ENCODE measurements at regions not wholly inside any gene's neighbourhood (a gene's known extent, or its start where the extent isn't known, plus 50 kb on each side); places are given as distances from the start of the nearest gene placed in this dataset.

DNA sequence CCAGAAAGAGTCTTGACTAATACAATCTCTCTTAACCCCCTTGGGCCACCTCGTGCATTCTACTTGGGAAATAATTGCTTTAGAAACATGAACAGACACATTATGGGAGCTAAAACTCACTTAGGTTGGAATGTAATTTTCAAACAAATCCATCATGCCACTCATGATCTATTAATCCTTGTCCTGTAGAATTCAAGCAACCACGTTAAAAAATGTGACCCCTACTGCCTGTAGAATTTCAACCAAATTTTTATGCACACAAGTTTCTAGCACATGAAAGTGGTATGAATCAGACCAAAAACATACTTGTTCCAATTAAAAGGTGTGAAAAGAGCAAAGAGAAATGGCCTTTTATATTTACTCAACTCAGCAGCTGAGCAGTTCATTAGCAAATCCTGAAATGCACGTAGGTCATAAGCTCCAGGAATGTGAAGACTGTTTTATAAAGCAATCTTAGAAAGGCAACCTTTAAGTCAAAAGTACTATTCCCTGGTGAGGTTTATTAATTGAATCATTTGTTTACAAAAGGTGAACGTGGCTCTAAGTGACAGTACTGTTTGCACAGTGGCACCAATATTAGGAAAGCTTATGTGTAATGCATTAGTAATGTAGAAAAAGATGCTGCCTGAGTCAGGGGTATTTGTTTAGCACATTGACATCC, 459.4 kb upstream of the UBE2E3 start:
- no peak for DNase-seq

DNA sequence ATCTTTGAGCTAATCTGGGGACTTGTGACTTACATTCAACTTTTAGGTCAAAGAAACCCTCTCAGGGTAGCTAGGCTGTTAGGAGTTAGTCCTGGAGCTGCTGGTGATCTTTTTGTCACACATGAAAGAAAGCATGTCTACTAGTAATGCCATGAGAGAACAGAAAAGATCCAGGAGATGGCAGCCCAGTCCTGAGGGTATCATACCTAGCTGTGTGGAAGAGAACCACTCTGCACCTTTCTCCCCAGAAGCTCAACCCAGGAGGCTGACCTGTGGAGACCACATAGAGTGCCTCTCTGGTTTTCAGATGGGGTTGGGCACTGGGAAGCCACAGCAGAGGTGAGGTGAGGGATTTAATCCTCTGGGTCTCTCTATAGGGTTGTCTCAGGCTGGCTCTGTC, 460.2 kb upstream of the UBE2E3 start:
- no peak for DNase-seq

DNA sequence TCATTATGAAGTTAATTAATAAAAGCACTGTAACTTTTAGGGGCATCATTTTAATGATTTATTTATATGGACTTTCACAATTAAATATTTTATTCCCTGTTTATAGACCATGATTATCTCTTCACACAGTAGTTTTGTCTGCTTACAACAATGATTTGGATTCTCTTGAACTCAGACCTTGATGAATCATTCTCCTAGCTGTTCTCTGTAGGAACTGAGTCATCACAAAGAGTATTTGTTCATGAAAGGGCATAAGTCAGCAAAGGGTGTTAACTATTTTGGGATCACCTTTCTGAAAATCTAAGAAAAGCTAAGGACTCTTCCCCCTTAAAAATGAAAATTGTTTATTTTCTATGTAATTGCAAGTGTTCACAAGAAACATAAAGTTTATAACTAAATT, 461.1 kb upstream of the UBE2E3 start:
- DNase-seq, result no peak

DNA sequence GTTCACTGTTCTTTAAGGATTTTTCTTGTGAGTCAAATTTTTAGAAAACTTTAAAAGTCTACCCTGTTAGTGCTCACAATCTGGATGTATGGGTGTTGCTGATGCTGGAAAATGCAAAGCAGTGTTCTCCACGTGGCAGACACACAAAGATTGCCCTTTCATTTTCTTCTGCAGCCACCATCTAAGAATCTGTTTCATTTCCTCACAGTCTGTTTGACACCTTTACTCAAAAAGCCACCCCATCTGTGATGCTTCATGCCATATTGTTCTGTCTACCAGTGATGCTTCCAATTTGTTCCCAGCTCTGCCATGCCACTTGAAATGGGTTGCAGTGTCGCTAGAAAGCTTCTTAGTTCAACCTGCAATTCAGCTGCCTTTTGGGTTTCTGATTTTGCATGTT, 464.2 kb upstream of the UBE2E3 start:
- DNase-seq, result no peak

DNA sequence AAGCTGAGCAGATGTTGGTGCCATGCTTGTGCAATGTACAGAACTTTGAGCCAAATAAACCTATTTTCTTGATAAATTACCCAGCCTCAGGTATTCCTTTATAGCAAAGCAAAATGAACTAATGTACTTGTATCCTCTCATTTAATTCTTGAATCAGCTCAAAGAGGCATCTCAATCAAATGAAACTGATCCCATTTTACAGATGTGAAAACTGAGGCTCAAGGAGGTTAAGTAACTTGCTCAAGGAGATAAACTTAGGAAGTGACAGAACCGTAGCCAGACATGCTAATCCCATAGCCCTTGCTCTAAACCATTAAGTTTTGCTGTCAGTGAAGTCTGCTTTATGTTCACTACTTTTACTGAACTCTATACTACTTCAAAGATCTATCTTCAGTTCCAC, 467.0 kb upstream of the UBE2E3 start:
- DNase-seq, result no peak

DNA sequence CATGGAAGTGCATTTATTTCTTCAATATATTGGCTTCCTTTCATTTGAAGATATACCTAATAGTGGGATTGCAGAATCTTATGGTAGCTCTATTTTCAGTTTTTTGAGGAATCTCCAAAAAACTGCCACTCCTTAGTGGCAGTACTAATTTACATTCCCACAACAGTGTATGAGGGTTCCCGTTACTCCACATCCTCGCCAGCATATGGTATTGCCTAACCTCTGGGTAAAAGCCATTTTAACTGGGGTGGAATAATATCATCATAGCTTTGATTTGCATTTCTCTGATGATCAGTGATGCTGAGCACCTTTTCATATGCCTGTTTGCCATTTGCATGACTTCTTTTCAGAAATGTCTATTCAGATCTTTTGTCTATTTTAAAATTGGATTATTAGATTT, 471.9 kb upstream of the UBE2E3 start:
- DNase-seq, result no peak

DNA sequence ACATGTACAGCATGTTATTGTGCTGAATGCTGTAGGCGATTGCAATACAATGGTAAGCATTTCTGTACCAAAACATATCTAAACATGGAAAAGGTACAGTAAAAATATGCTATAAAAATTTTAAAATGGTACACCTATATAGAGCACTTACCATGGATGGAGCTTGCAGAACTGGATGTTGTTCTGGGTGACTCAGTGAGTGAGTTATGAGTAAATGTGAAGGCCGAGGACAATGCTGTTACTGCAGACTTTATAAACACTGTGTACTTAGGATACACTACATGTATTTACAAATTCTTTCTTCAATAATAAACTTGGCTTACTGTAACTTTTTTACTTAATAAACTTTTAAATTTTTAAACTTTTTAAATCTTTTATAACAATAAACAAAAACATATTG, 473.4 kb upstream of the UBE2E3 start:
- DNase-seq, result no peak

DNA sequence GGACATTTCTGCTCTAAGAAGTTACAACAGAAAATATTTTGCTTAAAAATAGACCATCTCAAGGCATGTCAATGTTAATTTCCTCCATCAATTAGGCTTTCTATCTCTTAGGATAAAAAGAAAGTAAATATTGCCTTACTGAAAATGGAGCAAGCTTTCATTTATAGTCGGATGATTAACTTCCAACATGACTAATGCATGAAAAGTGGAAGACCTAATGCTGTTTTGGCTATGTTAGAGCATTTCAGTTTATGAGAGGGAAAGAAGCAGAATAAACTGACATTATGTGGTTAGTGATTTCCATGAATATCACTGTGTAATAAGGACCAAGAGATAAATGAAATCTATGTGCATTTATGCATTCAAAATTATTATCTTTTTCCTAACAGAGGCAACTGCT, 475.2 kb upstream of the UBE2E3 start:
- DNase-seq, result no peak

DNA sequence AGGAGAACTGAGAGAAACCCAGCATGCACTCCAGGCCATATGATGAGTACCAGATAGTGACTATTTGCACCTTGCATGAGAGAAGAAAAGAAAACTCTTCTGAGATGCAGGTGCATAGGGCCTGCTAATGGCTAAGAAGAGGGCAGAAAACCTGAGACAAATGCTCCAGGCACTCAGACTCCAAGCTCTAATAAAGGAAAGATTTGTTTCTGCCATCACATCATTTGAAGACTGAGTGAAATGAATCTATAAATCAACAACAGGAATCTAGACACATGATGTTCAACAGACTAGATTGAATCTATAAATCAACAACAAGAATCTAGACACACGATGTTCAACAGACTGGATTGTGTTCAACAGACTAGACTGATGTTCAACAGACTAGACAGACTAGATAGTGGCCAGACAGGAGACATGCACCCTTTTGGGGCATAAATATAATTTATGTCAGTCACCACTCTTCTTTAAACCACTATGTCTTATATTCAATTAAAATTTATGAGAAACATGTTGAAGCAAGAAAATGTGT, 482.7 kb upstream of the UBE2E3 start:
- DNase-seq, result no peak

DNA sequence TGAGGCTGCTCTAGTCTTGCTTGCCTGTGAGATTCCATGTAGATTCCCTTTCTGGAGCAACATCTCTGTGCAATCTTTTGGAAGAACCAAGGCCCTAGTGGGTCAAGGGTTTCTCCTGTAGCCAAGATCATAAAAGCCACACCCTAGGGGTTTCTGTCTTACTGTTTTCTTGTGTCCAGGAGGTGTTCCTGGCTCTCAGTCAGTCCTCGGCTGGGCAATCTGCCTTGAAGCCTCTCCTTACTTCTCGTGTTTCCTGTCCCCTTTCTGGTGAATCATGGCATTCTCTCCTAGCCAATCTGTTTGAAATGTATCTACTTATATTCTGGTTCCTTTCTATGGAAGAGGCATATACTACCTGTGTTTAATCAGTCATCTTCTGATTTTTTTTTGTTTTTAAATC, 484.8 kb upstream of the UBE2E3 start:
- no peak for DNase-seq

DNA sequence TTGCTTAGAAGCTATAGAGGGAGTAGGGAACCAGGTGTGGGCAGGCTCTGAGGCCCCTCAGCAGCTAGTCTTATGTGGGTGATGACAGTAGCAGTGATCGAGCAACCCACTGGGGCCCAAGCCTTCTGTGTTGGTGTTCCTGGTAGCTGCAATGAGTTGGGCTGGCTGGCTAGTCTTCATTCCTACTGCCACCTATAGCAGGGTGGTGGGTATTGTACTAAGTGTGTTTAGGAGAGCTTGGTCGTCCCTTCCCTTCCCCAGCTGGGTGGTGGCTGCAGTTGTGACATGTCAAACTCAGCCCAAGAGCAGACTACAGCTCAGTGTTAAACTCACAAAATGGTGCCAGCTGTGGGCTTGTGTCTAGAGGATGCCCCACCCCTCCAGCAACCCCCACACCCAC, 486.1 kb upstream of the UBE2E3 start:
- DNase-seq, result no peak

DNA sequence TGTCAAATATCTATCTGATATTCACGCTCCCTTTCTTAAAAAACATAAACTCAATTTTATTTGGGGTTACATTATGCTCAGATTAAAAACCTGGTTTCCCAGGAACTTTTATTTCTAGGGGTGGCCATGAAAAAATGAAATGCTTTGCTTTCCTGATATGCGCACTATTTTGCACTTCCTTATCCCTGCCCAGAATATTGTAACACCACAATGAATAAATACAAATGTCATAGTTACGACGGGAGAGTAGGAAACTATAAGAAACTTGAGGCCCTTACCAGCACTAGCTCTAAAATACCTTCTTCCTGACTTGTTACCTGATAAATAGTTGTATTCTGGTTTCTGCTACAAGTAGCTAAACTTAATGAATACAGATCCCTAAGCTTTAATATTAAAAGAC, 475.6 kb upstream of the CWC22 start:
- DNase-seq, result no peak

DNA sequence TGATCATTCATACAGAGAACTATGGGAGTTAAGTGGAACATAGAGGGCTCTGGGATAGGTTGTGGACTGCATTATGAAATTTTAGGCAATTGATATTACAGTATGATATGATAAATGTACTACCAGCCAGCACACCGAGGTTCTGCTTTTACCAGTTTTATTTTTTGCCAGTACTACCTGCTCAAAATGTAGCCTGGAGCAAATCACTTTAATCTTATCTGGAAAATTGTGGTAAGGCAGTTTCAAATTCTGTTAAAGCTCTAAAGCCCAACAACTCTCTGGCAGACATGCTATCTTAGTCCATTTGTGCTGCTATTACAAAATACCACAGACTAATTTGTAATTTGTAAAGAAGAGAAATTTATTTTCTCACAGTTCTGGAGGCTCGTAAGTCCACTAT, 474.9 kb upstream of the CWC22 start:
- DNase-seq, result no peak

DNA sequence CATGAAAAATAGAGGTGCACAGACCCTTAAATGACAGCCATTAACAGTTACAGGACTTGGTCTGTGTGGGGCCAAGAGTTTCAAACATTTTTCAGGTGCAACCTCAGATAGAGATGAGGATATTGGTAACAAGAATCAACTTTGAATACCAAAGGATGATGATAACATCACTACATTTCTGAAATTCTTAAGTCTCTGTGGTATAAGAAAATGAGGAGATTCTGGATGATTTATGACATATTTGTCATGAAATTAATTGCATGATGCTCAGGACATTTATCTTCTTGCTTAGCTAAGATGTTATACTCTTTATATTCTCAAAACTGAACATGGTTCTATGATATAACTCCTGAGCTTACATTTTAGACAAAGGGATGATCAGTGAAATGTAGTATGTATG, 471.8 kb upstream of the CWC22 start:
- no peak for DNase-seq

DNA sequence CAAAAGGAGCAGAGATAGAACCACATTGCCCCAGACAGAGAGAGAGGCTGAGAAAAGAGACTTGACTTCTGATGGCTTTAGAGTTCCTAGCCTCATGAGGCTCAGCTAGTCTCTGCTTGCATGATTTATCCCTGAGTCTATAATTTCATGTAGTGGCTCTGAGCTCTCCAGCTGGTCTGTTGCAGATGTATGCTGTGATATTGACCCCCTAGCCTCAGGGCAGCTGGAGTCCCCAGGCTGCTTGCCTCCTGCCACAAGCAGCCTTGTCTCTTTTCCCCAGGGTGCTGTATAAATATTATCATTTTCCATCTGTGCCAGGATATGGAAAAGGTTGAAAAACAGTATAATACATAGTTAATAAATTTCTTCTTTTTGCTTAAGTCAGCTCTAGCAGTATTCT, 467.6 kb upstream of the CWC22 start:
- no peak for DNase-seq

DNA sequence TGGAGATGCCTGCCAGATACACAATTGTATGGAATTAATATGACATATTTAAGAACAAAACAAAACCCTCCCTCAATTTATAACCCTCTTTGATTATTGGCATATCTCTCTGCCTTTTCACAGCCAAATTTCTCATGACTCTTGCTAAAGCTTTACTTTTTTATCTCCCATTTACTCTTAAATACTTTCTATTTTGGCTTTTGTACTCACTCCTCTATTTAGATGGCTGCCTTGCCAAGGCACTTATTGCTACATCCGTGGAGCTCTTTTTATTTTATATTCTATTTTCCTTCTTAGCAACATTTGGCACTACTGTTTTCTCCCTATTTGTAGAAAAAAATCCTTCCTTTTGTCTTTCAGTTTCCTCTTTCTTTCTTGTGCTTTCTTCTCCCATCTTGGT, 466.4 kb upstream of the CWC22 start:
- DNase-seq, result no peak

DNA sequence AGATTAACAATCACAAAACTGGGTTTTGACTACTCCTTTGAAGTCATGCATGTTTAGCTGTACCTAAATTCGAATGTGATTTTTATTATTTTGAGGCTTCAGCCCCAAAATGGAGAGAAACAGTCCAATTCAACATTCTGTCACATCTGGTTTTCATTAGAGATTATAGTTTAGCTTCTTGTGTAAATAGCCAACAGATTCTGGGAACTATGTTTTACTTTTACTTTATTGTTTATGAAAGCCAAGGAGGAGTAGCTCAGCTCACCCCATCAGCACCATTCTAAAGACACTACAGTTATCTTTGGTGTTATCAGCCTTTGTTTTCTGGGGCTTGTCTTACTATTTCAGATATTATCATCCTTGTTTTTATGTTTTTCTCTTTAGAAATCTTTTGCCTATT, 465.0 kb upstream of the CWC22 start:
- DNase-seq, result no peak

DNA sequence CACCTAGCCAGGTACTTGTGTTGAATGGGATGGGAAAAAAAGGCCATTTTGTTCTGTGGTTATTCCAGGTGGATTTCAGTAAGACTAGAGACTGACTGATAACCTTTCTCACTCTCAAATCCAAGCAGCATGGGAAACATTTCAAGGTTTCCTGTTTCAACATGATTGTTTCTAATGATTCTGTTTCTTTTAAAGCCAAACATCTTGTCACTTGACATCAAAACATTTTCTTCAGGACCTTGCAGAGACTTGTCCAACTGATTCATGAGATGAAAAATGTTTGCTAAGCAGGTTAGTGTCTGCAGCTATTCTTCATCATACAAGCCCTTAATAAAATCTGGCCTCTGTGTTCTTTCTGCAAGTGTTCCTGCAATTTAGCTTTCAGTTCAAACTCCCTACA, 456.5 kb upstream of the CWC22 start:
- DNase-seq, result no peak

DNA sequence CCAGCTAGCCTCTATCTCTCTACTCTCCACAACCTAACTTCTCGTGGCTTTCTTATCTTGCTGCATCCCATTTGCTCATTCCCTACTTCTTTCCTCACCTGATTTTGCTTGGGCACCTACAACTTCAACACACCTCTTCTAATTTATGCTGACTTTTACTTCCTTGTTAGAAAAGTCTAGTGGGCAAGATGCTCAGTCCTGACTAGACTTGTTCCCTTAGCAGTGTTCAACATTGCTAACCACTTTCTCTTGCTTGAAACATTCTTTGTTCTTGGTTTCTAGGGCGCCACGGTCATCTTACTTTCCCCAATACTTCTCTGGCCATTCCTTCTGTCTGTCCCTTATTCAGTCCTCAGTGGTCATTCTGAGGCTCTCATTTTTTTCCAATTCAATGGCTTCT, 454.7 kb upstream of the CWC22 start:
- no peak for DNase-seq

DNA sequence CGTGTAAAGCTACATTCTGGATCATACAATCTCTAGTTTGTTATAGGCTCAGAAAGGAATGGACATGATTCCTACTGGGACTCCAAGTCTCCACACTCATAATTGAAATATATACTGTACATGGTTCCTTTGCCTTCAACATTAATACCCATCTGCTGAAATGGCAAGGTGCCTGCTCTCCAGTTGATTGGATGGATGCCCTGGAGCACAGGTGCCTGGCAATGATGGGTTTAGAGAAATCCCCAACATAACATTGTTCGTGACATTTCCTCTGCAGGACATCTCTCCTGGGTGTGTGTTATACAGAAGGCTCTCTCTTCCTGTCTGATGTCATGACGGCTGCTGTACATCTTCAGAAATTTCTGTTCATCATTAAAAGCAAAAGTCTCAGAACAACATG, 449.7 kb upstream of the CWC22 start:
- DNase-seq, result no peak

DNA sequence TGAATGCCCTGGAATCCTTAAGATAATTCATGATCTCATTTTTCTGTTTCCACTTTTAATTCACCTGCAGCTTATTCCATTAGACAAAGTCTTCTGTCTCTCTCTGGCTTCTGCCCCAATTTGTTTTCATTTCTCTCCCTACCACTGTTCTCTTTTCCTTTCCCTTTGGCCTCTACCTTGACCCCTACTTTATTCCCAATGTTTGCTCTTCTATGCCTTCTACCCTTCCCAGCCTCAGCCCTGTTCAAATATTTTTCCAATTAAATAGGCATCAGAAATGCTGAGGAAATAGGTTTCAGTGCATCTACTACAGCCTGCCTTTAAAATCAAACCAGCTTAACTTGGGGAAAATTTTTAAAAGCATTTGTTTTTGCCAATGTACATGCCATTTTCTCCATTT, 443.7 kb upstream of the CWC22 start:
- no peak for DNase-seq

DNA sequence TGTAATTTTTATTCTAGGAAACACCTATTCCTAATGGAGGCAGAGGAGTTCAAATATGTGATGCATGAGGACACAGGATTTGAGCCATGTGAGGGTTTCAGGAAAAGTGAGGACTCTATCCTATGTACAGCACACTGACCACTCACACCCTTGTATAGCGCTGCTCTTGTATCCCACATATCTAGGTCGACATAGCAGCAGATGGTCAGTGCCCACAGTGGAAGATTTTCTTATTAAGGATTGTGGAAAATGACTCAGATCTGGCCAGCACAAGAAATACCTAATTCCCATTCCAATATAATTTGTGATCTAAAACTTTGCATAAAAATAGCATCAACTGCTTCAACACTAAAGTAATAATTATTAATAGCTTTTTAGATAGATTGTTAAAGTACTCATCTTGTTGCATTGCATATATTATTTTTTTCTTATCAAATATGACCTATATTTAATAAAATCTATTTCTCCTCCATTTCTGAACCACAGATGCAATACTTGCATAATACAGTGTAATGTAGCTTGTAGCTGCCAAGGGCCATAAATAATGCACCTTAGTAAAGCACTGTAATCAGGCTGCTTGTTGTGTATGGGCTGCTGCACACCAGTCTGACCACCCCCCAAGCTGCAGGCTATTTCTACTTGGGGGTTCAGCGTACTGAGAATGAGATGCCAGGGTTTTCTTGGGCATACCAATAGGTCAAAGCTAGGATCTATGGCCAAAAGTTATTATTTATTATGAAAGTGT, 442.2 kb upstream of the CWC22 start:
- DNase-seq, result no peak

DNA sequence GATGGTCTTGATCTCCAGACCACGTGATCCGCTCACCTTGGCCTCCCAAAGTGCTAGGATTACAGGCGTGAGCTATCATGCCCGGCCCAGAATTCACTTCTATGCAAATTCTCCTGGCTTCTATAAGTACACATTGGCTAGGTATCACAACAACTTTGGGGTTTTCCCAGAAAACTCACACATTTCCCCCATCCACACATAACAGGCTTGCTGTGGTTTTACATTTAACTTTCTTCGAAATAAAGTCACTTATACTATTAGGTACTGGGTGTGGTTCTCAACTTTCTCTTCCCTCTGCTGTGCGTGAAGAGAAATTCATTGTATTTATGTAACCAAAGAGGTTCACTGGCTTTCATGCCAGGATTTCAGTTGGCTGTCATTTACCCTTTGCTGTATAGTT, 439.4 kb upstream of the CWC22 start:
- no peak for DNase-seq

DNA sequence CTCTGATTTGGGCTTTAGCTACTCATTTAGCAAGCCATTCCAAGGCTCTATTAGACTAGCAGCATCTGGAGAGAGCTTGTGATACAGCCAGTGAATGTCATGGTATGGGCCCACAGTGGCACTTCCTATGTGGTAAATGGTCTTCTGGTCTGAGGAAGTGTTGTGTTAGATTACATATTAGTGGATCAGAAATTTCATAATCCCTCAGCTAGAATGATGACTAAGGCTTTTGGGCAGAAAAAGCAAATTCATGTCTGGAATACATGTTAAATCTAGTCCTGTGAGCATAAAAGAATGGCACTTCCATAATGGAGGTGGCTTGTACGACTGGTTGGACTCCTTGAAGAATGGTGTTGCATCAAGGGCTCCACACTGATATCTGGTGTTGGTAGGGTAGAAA, 436.8 kb upstream of the CWC22 start:
- no peak for DNase-seq
